ENCODE measurements at regions not wholly inside any gene's neighbourhood (a gene's known extent, or its start where the extent isn't known, plus 50 kb on each side); places are given as distances from the start of the nearest gene placed in this dataset.
A peak's percentile ranks its signal among the peaks of the same experiment; 100 is the strongest.
"Not testable (repeated sequence)": the region's sequence is repeated elsewhere in the genome, so short reads cannot be mapped to it uniquely, and the experiment has no call there.

GRCh38 chr13:21228738-21229137 is 52.3 kb downstream of the MRPL57 start:
- DNase-seq (ENCODE audit: low spot score), result no peak

DNA sequence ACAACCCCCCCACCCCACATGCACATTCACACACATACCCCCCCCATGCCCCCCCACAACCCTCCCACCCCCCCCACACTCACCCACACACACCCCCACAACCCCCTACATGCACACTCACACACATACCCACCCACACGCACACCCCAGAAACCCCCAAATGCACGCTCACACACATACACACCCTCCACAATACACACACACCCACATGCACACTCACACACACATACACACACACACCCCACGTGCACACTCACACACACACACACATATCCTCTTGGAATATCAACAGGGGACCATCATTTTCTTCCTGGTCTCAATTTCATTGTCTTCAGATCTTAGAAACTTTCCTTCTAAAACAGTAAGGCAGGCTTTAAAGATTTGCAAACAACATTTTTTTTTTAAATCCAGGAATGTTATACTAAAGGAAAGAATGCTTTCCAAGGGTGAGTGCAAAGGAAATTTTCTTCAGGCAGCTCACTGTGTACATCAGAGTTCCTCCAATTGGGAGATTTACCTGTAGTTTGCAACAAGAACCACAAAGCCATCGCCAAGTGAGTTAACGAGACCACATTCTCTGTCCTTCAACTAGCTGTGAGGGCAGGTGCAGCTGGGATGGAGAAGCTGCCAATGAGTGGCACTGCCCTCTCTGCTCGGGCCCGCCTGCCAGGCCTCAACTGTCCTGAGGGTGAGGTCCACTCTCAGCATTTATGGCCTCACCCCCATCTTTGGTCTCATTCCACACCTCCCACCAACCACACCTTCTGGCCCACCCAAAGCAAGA is 53.0 kb downstream of the MRPL57 start:
- DNase-seq (ENCODE audit: low spot score), result no peak

- DNase-seq (ENCODE audit: low spot score), result no peak
Observed at GRCh38 chr13:21230516-21230915, 54.1 kb downstream of the MRPL57 start.

DNA sequence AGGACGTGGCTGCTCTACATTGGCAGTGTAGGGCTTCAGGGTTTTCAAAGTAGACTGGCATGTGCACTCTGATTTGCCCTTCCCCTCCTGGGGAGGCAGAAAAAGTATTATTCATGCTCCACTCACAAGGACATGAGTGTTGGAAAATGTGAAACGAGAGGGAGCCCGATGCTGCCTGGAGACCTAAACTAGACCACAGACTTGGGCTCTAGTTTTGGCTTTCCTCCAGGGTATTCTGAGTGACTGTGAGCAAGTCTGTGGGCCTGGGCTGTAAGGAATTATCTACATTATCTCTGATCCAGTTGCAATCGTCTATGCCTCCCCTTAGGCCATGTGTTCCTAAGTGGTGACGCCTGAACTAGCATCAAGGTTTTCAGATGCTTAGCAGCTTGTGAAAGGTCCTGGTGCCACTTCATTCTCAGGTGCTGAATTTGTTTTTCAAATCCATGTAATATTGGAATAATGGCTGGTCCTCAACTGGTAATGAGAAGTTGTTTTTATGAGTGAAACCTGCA is 55.0 kb downstream of the MRPL57 start:
- no peak for DNase-seq (ENCODE audit: low spot score)

DNA sequence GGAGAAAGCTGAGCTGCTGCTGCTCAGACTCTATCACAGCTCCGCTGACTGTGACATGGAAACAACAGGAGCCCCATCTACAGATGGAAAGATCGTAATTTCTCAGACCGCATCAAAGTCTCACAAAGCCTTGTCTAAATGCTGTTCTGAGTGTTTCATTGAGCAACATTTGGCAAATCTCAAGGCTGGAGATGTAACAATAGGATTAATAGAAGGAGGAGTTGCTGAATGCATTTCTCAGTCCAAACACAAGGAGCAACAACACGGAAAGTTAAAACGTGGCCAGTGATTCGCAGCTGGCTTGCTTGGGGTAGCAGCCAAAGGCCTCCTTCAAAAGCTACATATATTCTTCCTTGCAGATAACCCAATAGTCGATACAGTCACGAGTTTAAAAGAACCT is 55.7 kb downstream of the MRPL57 start:
- DNase-seq (ENCODE audit: low spot score), result no peak

DNA sequence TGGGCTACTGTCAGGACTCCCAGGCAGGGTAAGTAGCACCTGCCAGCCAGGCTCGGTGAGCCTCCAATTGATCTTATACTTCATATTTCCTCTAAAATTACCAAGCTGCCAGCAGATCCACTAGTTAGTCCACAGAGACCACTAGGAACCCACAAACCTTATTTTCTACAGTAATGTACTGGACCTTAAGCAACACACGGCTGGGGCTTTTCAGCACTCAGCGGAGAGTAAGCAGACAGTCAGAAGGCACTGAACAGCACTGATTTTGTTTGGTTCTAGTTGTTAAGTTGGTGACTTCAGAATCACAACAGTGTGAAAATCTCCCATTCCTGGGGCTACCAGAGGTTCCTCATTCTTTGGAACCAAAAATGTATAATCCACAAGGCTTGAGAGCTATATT is 56.1 kb downstream of the MRPL57 start:
- no peak for DNase-seq (ENCODE audit: low spot score)

GRCh38 chr13:21233086-21233485 is 56.6 kb downstream of the MRPL57 start:
- no peak for DNase-seq (ENCODE audit: low spot score)

DNA sequence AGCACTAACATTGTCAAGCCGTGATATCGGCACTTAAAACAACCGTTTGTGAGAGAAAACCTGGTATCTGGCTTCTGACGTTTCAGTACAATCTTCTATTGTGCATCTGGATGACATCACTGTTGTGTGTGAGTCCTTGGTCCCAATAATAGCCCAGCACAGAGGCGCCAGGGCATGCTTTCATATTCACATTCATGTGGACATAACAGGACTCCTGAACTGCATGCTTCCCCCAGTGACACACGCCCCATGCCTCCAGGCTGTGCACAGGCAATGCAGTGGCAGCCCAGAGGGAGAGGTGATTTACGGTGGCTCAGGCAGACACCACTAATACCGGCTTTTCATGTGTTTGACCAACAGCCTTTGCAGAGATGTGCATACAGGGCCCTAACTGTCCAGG is 58.1 kb downstream of the MRPL57 start:
- DNase-seq (ENCODE audit: low spot score), result peak; percentile 23

DNA sequence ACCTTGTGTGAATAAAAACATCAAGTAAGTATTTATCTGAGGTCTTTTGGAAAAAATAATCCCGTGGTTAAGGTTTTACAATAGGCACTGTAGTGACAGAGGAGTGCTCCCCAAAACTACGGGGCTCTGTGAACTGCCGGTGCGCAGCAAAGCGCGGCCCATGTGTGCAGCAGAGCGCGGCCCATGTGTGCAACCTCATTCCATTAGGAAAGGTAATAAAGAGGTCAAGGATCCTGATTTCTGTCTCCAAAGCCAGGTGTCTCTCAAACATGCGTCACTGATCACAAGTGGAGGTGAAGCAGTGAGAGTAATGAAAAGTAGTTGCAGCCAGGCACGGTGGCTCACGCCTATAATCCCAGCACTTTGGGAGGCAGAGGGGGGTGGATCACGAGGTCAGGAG is 58.7 kb downstream of the MRPL57 start:
- DNase-seq (ENCODE audit: low spot score), result no peak

DNA sequence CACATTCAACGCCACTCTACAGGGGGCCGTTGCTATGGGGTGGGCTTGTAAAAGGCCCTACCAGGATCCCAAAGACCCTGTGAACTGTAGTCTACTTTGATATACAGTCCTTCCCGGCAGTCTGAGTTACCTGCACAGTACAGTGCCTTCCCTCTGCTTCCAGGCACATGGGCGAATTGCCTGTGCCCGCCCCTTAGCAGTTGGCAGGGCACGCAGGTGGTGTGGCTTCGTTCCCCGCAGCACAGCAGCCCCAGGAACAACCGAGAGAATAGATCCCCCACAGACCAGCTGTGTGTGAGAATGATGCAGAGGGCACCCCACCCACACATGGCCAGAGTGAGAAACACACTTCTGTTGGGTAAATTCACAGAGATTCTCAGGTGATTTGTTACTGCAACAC is 60.6 kb downstream of the MRPL57 start:
- DNase-seq (ENCODE audit: low spot score), result no peak

- DNase-seq (ENCODE audit: low spot score), result no peak
Observed at GRCh38 chr13:21238267-21238666, 61.8 kb downstream of the MRPL57 start.

DNA sequence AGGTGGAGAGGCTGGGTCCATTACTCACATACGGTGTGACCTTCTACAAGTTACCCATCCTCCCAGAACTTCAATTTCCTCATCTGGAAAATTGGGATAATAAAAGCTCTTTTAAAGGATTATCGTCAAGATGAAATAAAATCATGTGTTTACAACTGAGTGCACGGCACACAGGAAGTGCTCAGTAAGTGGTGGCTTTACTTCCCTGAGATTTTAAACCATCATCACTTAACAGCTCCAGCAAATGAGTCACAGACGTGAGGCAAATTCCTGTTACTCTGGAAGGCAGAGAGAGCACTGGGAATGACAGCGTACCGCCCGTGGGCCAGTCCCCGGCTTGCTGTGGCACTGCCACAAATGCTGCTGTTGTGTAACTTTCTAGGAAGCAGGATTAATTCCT is 64.1 kb downstream of the MRPL57 start:
- peak; percentile 21 for DNase-seq (ENCODE audit: low spot score)

- DNase-seq (ENCODE audit: low spot score), result no peak
Observed at GRCh38 chr13:21242236-21242635, 65.8 kb downstream of the MRPL57 start.

- DNase-seq (ENCODE audit: low spot score), result no peak
Observed at GRCh38 chr13:21243045-21243897, 66.8 kb downstream of the MRPL57 start.

GRCh38 chr13:21243898-21244184 is 67.4 kb downstream of the MRPL57 start:
- DNase-seq (ENCODE audit: low spot score), result not testable (repeated sequence)

DNA sequence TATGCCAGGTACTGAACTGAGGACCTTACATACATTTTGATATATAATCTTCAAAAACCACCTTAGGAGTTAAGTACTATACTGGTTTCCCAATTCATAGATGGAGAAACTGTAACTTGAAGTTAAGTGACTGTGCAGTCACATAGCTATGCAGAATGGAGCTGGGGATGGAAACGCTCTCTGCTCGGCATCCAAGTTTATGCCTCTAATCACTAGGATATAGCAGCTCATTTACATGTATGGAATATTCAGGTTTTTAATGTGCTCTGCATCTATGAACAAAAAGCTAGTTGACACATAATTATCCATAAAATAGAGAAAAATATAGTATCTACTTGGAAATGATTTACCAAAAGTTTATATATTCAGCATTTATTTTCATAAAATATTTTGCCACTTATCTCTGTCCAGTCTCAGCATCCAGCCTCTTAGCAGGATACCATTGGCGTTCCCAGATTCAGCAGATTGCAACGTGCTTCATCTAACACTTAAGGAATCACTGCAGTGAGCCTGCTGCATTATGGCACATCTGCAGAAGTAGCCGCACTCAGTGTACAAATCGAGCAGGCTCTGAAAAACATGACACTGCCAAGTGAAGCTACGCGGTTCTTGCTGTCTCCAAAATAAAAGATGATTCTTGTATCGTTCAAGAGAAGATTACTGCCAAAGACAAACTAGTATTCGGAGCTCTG is 70.4 kb downstream of the MRPL57 start:
- no peak for DNase-seq (ENCODE audit: low spot score)

GRCh38 chr13:21256351-21256761 is 79.9 kb downstream of the MRPL57 start:
- no peak for DNase-seq (ENCODE audit: low spot score)

- DNase-seq (ENCODE audit: low spot score), result no peak
Observed at GRCh38 chr13:21256891-21257290, 80.4 kb downstream of the MRPL57 start.

DNA sequence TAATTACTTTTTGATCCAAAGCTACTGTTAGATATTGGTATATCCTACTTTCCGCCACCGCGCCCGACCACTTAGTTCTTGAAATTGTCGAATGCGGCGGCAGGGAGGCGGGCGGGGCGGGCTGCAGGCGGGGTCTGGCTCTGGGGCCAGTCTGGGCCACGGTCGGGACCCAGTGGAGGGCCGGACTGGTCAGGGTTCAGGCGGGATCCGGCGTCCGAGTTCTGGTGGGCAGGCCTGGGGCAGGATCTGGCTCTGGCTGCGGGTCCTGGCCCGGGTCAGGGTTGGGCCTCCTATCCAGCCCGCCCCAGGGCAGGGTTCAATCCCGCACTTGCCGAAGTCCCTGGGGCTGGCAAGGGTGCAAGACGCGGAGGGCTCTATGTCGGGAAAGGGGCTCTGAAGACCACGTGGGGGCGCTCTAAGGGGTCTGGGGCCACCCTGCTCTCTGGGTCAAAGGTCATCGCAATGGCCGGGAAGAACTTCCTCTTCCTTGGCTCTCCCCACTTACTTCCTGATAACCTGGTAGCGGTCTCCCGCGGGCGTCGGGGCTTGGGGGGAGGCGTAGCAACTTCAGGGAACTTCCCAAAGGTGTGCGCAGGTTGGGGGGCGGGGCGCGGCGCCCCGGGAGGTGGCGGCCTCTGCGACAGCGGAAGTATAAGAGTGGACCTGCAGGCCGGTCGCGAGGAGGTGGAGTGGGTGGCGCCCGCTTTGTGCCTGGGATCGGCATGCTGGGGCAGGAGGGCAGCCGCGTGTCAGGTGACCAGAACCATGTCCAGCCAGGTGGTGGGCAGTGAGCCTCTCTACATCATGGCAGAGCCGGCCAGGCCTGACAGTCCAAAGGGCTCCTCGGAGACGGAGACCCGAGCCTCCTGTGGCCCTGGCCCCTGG is 83.4 kb downstream of the MRPL57 start:
- no peak for DNase-seq (ENCODE audit: low spot score)

- DNase-seq (ENCODE audit: low spot score), result not testable (repeated sequence)
Observed at GRCh38 chr13:21260561-21261290, 84.3 kb downstream of the MRPL57 start.
